ELR (cell line): ENCODE measurements at regions not wholly inside any gene's neighbourhood (a gene's known extent, or its start where the extent isn't known, plus 50 kb on each side); places are given as distances from the start of the nearest gene placed in this dataset.

Experiments used
- DNase-seq: peaks from one replicate; pipeline ENCODE4 v3.0.0-alpha.2; 2015; ENCODE audit warnings: low read depth

GRCh38 chr3:147589016-147589415 lies 179.9 kb downstream of the ZIC1 start:
- peak; percentile 12 for DNase-seq

GRCh38 chr3:147604136-147604535 lies 195.0 kb downstream of the ZIC1 start:
- DNase-seq = no peak

GRCh38 chr3:147613725-147614124 lies 204.6 kb downstream of the ZIC1 start:
- DNase-seq = no peak

- no peak for DNase-seq
Observed at GRCh38 chr3:147614210-147614609, 205.0 kb downstream of the ZIC1 start.

DNA sequence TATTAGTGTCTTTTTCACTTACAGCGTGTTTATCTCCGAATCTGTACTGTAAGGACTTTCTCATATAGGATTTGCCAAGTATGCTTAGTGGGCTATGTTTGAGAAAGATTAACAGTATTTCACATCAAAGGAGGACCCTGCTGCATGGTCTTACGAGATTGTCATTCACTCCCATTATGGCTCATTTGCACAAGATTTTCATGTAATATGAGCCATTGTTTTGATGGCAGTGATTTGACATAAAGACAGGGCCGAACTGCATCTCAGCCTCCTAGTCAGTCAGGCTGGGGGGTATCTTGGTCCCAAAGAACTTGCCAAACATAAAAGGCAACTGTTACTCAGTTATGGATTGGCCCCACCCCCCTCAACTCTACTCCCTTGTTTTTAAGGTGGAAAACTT lies 205.9 kb downstream of the ZIC1 start:
- DNase-seq = no peak

- peak; percentile 75 for DNase-seq
Observed at GRCh38 chr3:147616998-147617619, 207.9 kb downstream of the ZIC1 start.

GRCh38 chr3:147618691-147619090 lies 209.5 kb downstream of the ZIC1 start:
- no peak for DNase-seq

- DNase-seq = no peak
Observed at GRCh38 chr3:147619921-147620560, 210.9 kb downstream of the ZIC1 start.

DNA sequence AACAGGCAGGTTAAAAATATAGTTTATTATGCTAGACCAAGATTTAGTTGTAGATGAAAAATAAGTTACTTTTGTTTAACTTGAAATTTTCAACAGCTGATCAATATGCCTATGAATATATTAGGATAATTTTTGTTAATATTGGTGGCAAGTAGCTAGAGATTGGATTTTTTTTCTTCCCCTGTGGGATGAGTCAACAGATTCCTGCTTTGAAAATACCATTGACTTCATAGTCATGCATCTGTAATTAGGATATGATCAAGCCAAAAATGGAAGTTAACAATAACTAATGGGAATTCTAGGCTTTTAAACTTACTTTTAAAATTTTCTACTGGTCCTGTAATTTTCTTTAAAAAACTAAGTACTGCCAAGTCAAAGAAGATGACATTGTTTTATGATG lies 211.7 kb downstream of the ZIC1 start:
- peak; percentile 60 for DNase-seq

- no peak for DNase-seq
Observed at GRCh38 chr3:147630921-147631415, 221.8 kb downstream of the ZIC1 start.

- no peak for DNase-seq
Observed at GRCh38 chr3:147640781-147641180, 231.6 kb downstream of the ZIC1 start.

GRCh38 chr3:147645761-147646160 lies 236.6 kb downstream of the ZIC1 start:
- no peak for DNase-seq

- no peak for DNase-seq
Observed at GRCh38 chr3:147649475-147649874, 240.3 kb downstream of the ZIC1 start.

GRCh38 chr3:147651107-147651778 lies 242.1 kb downstream of the ZIC1 start:
- DNase-seq = peak; percentile 27

DNA sequence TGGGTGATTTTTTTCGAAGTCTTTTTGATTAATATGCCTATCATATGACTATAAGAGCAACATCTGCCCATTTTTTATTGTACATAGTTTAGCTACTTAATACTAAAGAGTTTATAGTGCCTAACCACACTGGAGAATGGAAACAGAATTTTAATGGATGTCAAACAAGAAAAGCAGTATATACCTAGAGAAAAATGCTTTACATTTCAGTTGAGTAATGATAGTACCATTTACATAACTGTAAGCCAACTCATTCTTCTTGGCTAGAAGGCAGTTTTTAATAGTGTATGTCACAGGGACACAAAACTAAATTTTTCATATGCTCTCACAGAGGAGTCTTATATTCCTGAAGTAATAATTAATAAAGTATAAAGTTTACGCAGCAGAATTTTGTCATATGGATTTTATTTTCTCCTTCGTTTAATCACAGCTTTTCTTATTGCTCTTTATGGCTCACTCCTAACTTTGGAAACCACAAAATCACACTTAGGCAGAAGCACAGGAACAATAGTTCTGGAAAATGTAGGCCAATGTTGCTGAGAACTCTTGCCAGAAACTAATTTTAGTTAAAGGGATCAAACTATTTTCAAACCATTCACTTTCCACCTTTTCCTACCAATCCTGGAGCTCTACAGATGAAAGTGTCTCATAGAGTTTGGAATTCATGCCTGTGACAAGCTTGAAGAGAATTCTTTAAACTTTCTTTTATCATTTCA lies 243.6 kb downstream of the ZIC1 start:
- DNase-seq = peak; percentile 30

DNA sequence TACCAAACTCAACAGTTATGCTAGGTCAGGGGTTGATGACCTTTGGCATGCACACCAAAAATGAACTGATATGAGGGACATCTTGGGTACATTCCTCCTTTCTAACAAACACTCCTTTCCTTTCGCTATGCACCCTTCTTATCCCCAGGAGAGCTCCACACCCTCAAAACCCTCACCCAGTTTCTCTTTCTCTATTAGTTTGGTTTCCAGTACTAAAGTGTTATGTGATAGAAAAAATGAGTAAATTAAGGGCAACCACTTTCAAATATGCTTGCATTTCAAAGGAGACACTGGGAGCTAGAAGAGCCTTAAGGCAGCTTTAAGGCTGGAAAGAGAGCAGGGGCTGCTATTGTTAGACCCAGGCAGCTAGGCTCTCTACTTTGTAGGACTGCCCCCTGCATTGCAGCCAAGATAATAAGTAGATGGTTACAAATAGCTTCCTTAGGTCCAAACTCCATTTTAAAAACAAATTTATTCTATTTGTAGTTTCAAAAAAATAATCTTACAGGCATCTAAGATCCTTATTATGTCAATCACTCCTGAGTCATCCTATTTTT lies 244.3 kb downstream of the ZIC1 start:
- DNase-seq = no peak

DNA sequence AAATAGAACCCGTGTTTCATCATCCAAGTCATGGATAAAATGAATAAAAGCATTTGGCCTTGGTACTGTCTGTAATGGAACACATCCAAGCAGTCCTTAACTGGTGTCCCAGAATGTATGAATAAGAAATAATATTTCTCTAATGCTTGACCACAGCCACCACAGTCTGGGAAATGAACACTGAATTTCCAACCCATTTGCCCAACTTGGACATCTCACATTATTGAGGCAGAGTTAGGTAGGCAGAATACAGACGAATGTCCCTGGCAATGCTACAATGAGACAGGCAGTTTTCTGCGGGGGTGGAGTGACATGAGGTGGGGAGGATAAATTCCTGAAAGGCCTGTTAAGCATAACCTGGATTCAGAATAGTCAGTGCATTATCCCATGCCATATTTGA lies 245.7 kb downstream of the ZIC1 start:
- DNase-seq = no peak

DNA sequence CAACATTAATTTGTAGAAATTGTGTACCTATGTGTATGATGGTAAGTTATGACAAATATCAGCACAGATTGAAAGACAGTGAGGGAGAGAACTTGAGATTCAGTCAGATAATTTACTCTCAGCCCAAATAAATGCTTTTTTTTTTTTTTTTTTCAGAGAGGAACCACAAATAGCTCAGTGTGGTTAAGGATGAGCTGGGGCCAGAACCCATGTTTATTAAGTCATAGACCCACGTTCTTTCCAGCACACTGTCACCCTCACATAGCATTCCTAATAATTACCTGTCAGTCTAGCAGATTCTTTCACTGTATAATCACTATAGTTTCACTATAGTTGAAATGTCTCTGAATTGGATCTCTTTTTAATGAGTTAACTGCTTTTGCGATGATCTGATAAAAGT lies 246.1 kb downstream of the ZIC1 start:
- DNase-seq = peak; percentile 63

GRCh38 chr3:147656023-147656422 lies 246.9 kb downstream of the ZIC1 start:
- peak; percentile 44 for DNase-seq

GRCh38 chr3:147661916-147662315 lies 252.8 kb downstream of the ZIC1 start:
- no peak for DNase-seq

DNA sequence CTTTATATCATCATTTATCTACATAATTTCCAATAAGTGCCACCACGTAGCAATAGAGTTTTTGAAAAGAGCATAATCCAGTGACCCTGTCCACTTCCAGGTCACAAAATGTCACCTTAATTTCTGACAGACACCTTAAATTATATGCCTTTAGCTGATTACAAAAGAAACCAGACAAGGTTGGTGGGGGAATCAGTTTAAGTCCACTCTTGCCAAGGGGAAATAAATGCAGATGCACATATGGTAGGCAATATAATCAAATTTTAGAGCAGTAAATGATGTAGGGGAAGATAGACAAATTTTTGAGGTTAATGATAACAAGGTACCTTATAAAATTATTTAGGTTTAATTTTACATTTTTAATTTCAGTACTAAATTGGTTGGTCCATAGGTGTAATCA lies 253.5 kb downstream of the ZIC1 start:
- DNase-seq = no peak

DNA sequence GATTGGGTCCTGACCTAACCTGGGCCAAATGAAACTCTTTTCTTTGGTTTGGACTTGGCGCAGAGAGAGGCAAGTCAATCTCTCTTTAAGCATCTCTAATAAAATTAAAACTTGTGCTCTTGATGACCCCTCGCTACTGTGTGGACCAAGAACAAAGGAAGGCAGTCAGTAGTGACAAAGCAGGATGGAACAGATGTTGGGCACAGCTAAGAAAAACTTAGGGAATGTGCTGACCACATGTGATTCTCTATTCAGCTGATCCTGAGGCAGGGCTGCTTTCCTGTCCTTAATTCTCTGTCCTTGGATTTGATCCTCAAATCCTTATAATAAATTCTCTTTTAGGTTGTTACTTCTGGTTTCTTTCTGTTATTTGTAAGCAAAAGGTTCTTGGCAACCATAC lies 259.9 kb downstream of the ZIC1 start:
- no peak for DNase-seq
